Mesenchymal stem cell (in vitro differentiated cells and primary cell): ENCODE measurements at regions not wholly inside any gene's neighbourhood (a gene's known extent, or its start where the extent isn't known, plus 50 kb on each side); places are given as distances from the start of the nearest gene placed in this dataset.

ENCODE experiments used
- DNase-seq: peaks from one replicate; pipeline ENCODE4 v3.0.0-alpha.2; 2013
- H2AFZ ChIP-seq: one replicate; pipeline ENCODE4 v1.6.1; 2013; ENCODE audit warnings: low read depth, mild to moderate bottlenecking, control low read depth, inconsistent platforms, low read length, moderate library complexity
- H2AK5ac ChIP-seq: 2 replicates; pipeline ENCODE4 v1.6.1; 2013; ENCODE audit warnings: low read length, moderate library complexity, mild to moderate bottlenecking, inconsistent platforms; ENCODE audit not compliant: severe bottlenecking
- H2BK120ac ChIP-seq: one replicate; pipeline ENCODE4 v1.6.1; 2013; ENCODE audit warnings: low read depth, mild to moderate bottlenecking, inconsistent platforms, low read length, moderate library complexity
- H2BK12ac ChIP-seq, 2 experiments: one replicate each; pipeline ENCODE4 v1.6.1; 2013; ENCODE audit warnings: inconsistent platforms in 2 of 2, low read length in 2 of 2, mild to moderate bottlenecking in 2 of 2, moderate library complexity in 2 of 2, control low read depth in 1 of 2
- H2BK15ac ChIP-seq: one replicate; pipeline ENCODE4 v1.6.1; 2013; ENCODE audit warnings: mild to moderate bottlenecking, low read depth, inconsistent platforms; ENCODE audit not compliant: poor library complexity, severe bottlenecking
- H2BK5ac ChIP-seq: 2 replicates; pipeline ENCODE4 v1.6.1; 2013; ENCODE audit warnings: low read depth, mild to moderate bottlenecking, low read length, control low read depth, inconsistent platforms; ENCODE audit not compliant: poor library complexity, severe bottlenecking
- H3K14ac ChIP-seq, 2 experiments: one replicate each; pipeline ENCODE4 v1.6.1; 2013; ENCODE audit warnings: inconsistent platforms in 2 of 2, low read length in 2 of 2, control low read depth in 1 of 2, mild to moderate bottlenecking in 1 of 2, moderate library complexity in 1 of 2
- H3K18ac ChIP-seq, 2 experiments: one replicate each; pipeline ENCODE4 v1.6.1; 2013; ENCODE audit warnings: inconsistent platforms in 2 of 2, low read length in 2 of 2, control low read depth in 1 of 2, low read depth in 1 of 2, mild to moderate bottlenecking in 1 of 2
- H3K23ac ChIP-seq, 2 experiments: one replicate each; pipeline ENCODE4 v1.6.1; 2013; ENCODE audit warnings: inconsistent platforms in 2 of 2, low read length in 2 of 2, mild to moderate bottlenecking in 2 of 2, moderate library complexity in 2 of 2, control low read depth in 1 of 2
- H3K27ac ChIP-seq: 2 replicates; pipeline ENCODE4 v1.5.1; 2013; ENCODE audit warnings: mild to moderate bottlenecking, moderate library complexity, low read length, control low read depth, inconsistent platforms; ENCODE audit not compliant: poor library complexity, severe bottlenecking
- H3K27me3 ChIP-seq, 2 experiments: 2 replicates each; pipeline versions ENCODE4 v1.6.1 to v1.7.0; 2013; ENCODE audit warnings: low read length in 2 of 2, mild to moderate bottlenecking in 2 of 2, moderate library complexity in 2 of 2, control low read depth in 1 of 2, inconsistent platforms in 1 of 2; ENCODE audit not compliant: control insufficient read depth in 1 of 2, insufficient read depth in 1 of 2
- H3K36me3 ChIP-seq, 2 experiments: 2 replicates each; pipeline versions ENCODE4 v1.6.1 to v1.7.0; 2013; ENCODE audit warnings: low read length in 2 of 2, control low read depth in 1 of 2, inconsistent platforms in 1 of 2, low read depth in 1 of 2, mild to moderate bottlenecking in 1 of 2; ENCODE audit not compliant: insufficient read depth in 2 of 2, control insufficient read depth in 1 of 2
- H3K4ac ChIP-seq, 2 experiments: one replicate each; pipeline ENCODE4 v1.6.1; 2013; ENCODE audit warnings: inconsistent platforms in 2 of 2, low read length in 2 of 2, mild to moderate bottlenecking in 2 of 2, moderate library complexity in 2 of 2, control low read depth in 1 of 2, low read depth in 1 of 2
- H3K4me1 ChIP-seq: 2 replicates; pipeline ENCODE4 v1.6.1; 2013; ENCODE audit warnings: low read depth, low read length, control low read depth; ENCODE audit not compliant: control insufficient read depth, insufficient read depth
- H3K4me2 ChIP-seq: 2 replicates; pipeline ENCODE4 v1.6.1; 2013; ENCODE audit warnings: low read length, mild to moderate bottlenecking, inconsistent platforms; ENCODE audit not compliant: poor library complexity, severe bottlenecking
- H3K4me3 ChIP-seq, 2 experiments: 2 replicates each; pipeline versions ENCODE4 v1.5.1 to v1.7.0; 2013; ENCODE audit warnings: low read length in 2 of 2, mild to moderate bottlenecking in 2 of 2, control low read depth in 1 of 2, low read depth in 1 of 2; ENCODE audit not compliant: insufficient read depth in 1 of 2
- H3K79me1 ChIP-seq: replicated peaks from 2 replicates; pipeline ENCODE4 v1.6.1; 2013; ENCODE audit warnings: mild to moderate bottlenecking, control low read depth, low read length, inconsistent platforms; ENCODE audit not compliant: poor library complexity, severe bottlenecking
- H3K9ac ChIP-seq: 2 replicates; pipeline ENCODE4 v1.7.0; 2013; ENCODE audit warnings: mild to moderate bottlenecking, low read length, moderate library complexity
- H3K9me3 ChIP-seq: 2 replicates; pipeline ENCODE4 v1.7.0; 2013; ENCODE audit warnings: mild to moderate bottlenecking, low read length; ENCODE audit not compliant: control insufficient read depth
- H4K8ac ChIP-seq: one replicate; pipeline ENCODE4 v1.6.1; 2013; ENCODE audit warnings: inconsistent platforms, mild to moderate bottlenecking, low read length, moderate library complexity
- H4K91ac ChIP-seq: one replicate; pipeline ENCODE4 v1.6.1; 2013; ENCODE audit warnings: mild to moderate bottlenecking, low read length, inconsistent platforms
- WGBS: methylation state at CpG from one replicate; pipeline ENCODE4 v1.1.7; 2013; ENCODE audit warnings: mixed read lengths; 5-methylcytosine and 5-hydroxymethylcytosine counted together

- no peak overlapping the region for H2AK5ac ChIP-seq
- H3K36me3 ChIP-seq: no peaks in the 10 kb centered on the region
- H3K4me3 ChIP-seq: no peak overlapping the region
- no peaks in the 10 kb centered on the region for H3K27me3 ChIP-seq
- no peak overlapping the region for H3K14ac ChIP-seq
- H3K4me2 ChIP-seq: no peak overlapping the region
- H2BK120ac ChIP-seq: no peak overlapping the region
- no peak overlapping the region for H3K18ac ChIP-seq
- H3K4ac ChIP-seq: no peak overlapping the region
- no peak overlapping the region for H2BK15ac ChIP-seq
- H3K27ac ChIP-seq: no peak overlapping the region
- no peaks in the 10 kb centered on the region for H3K4me1 ChIP-seq
- no peak overlapping the region for H3K23ac ChIP-seq
- no peaks in the 10 kb centered on the region for H3K79me1 ChIP-seq
- no peak for DNase-seq
- H3K9me3 ChIP-seq: peaks cover 4% of the 10 kb centered on the region
- H4K8ac ChIP-seq: no peak overlapping the region
- no peak overlapping the region for H2AFZ ChIP-seq
- no peak overlapping the region for H2BK5ac ChIP-seq
- H2BK12ac ChIP-seq: no peak overlapping the region
- no peak overlapping the region for H3K9ac ChIP-seq
- no peak overlapping the region for H4K91ac ChIP-seq
Measured at GRCh38 chr10:44087403-44087802, 297.5 kb downstream of the CXCL12 start.

- Histone ChIP-seq H3K23ac (no peak overlapping the region), H2BK120ac (no peak overlapping the region), H2BK12ac (no peak overlapping the region), H3K27ac (no peak overlapping the region), H3K18ac (no peak overlapping the region), H4K8ac (no peak overlapping the region), H3K36me3 (no peaks in the 10 kb centered on the region), H2BK5ac (no peak overlapping the region), H2AFZ (no peak overlapping the region), H3K9me3 (no peaks in the 10 kb centered on the region), H3K27me3 (peaks cover 0 to 3% of the 10 kb centered on the region in 2 experiments), H3K9ac (no peak overlapping the region), H3K14ac (no peak overlapping the region), H2AK5ac (no peak overlapping the region), H3K4me3 (no peak overlapping the region), H3K4ac (no peak overlapping the region), H3K4me1 (no peaks in the 10 kb centered on the region), H4K91ac (no peak overlapping the region), H3K4me2 (no peak overlapping the region), H3K79me1 (no peaks in the 10 kb centered on the region), H2BK15ac (no peak overlapping the region)
- 66% methylated on average over 3 of the region's 3 CpGs for WGBS
- no peak for DNase-seq
Measured at GRCh38 chr10:44083719-44084400, 301.0 kb downstream of the CXCL12 start.

- H2BK12ac ChIP-seq: no peak overlapping the region
- H2BK120ac ChIP-seq: no peak overlapping the region
- H4K8ac ChIP-seq: no peak overlapping the region
- H3K36me3 ChIP-seq: no peaks in the 10 kb centered on the region
- no peak overlapping the region for H3K4me3 ChIP-seq
- no peak overlapping the region for H3K14ac ChIP-seq
- peaks cover 0 to 10% of the 10 kb centered on the region in 2 experiments for H3K27me3 ChIP-seq
- H3K27ac ChIP-seq: no peak overlapping the region
- H3K9me3 ChIP-seq: peaks cover 13% of the 10 kb centered on the region
- H3K9ac ChIP-seq: peak overlapping the region; percentile 50
- H3K18ac ChIP-seq: no peak overlapping the region
- H3K4me2 ChIP-seq: no peak overlapping the region
- no peaks in the 10 kb centered on the region for H3K4me1 ChIP-seq
- no peak overlapping the region for H2AK5ac ChIP-seq
- H3K79me1 ChIP-seq: no peaks in the 10 kb centered on the region
- no peak overlapping the region for H2BK15ac ChIP-seq
- H4K91ac ChIP-seq: no peak overlapping the region
- no peak overlapping the region for H2AFZ ChIP-seq
- DNase-seq: peak; percentile 3
- no peak overlapping the region for H3K23ac ChIP-seq
- no peak overlapping the region for H2BK5ac ChIP-seq
- H3K4ac ChIP-seq: no peak overlapping the region
- 67% methylated on average over 1 of the region's 2 CpGs for WGBS
Measured at GRCh38 chr10:44071479-44071878, 313.4 kb downstream of the CXCL12 start.

- peaks cover 13% of the 10 kb centered on the region for H3K9me3 ChIP-seq
- H2AK5ac ChIP-seq: no peak overlapping the region
- DNase-seq: no peak
- H4K91ac ChIP-seq: no peak overlapping the region
- H2BK12ac ChIP-seq: no peak overlapping the region
- peaks cover 0 to 17% of the 10 kb centered on the region in 2 experiments for H3K27me3 ChIP-seq
- no peak overlapping the region for H2AFZ ChIP-seq
- 86% methylated on average over 5 of the region's 5 CpGs for WGBS
- no peak overlapping the region for H3K18ac ChIP-seq
- no peaks in the 10 kb centered on the region for H3K79me1 ChIP-seq
- no peak overlapping the region for H3K9ac ChIP-seq
- no peak overlapping the region for H2BK5ac ChIP-seq
- H3K4me1 ChIP-seq: no peaks in the 10 kb centered on the region
- no peak overlapping the region for H2BK15ac ChIP-seq
- H3K4me3 ChIP-seq: no peak overlapping the region
- H4K8ac ChIP-seq: no peak overlapping the region
- H2BK120ac ChIP-seq: no peak overlapping the region
- no peak overlapping the region for H3K4ac ChIP-seq
- peak overlapping the region in 1 of 2 experiments; percentile 0 for H3K14ac ChIP-seq
- H3K27ac ChIP-seq: no peak overlapping the region
- H3K4me2 ChIP-seq: no peak overlapping the region
- H3K23ac ChIP-seq: peak overlapping the region in 1 of 2 experiments; percentile 23
- H3K36me3 ChIP-seq: no peaks in the 10 kb centered on the region
Measured at GRCh38 chr10:44070282-44070681, 314.6 kb downstream of the CXCL12 start.
